DMS53 treated with DMSO at 0.1 percent for 48 hours (cell line): ENCODE measurements at regions not wholly inside any gene's neighbourhood (a gene's known extent, or its start where the extent isn't known, plus 50 kb on each side); places are given as distances from the start of the nearest gene placed in this dataset.
"Not testable (repeated sequence)": the region's sequence is repeated elsewhere in the genome, so short reads cannot be mapped to it uniquely, and the experiment has no call there.

Experiments used
- DNase-seq: peaks from one replicate; lab custom pipeline; 2025; ENCODE audit not compliant: unreplicated experiment; lab: John Stamatoyannopoulos, UW

GRCh38 chr1:31485166-31485565 is 72.2 kb downstream of the SERINC2 start:
- no peak for DNase-seq

- DNase-seq = no peak
Measured at GRCh38 chr1:31487143-31487542, 74.1 kb downstream of the SERINC2 start.

GRCh38 chr1:31487721-31488293 is 74.8 kb downstream of the SERINC2 start:
- no peak for DNase-seq

GRCh38 chr1:31488528-31488927 is 75.5 kb downstream of the SERINC2 start:
- DNase-seq = no peak

GRCh38 chr1:31489575-31489974 is 76.6 kb downstream of the SERINC2 start:
- not testable (repeated sequence) for DNase-seq

- not testable (repeated sequence) for DNase-seq
Measured at GRCh38 chr1:31490596-31490995, 77.6 kb downstream of the SERINC2 start.

- not testable (repeated sequence) for DNase-seq
Measured at GRCh38 chr1:31495351-31495750, 81.0 kb upstream of the TINAGL1 start.

- not testable (repeated sequence) for DNase-seq
Measured at GRCh38 chr1:31495770-31496169, 80.5 kb upstream of the TINAGL1 start.

GRCh38 chr1:31497601-31498000 is 78.7 kb upstream of the TINAGL1 start:
- no peak for DNase-seq

GRCh38 chr1:31498376-31499040 is 77.8 kb upstream of the TINAGL1 start:
- no peak for DNase-seq

GRCh38 chr1:31501505-31501904 is 74.8 kb upstream of the TINAGL1 start:
- DNase-seq = no peak

- DNase-seq = no peak
Measured at GRCh38 chr1:31502253-31502652, 74.1 kb upstream of the TINAGL1 start.

- no peak for DNase-seq
Measured at GRCh38 chr1:31502926-31503511, 73.3 kb upstream of the TINAGL1 start.

- DNase-seq = no peak
Measured at GRCh38 chr1:31503570-31503969, 72.7 kb upstream of the TINAGL1 start.

GRCh38 chr1:31504001-31504400 is 72.3 kb upstream of the TINAGL1 start:
- no peak for DNase-seq

- no peak for DNase-seq
Measured at GRCh38 chr1:31505911-31506497, 70.3 kb upstream of the TINAGL1 start.

- no peak for DNase-seq
Measured at GRCh38 chr1:31507221-31507620, 69.1 kb upstream of the TINAGL1 start.

- no peak for DNase-seq
Measured at GRCh38 chr1:31507676-31508530, 68.4 kb upstream of the TINAGL1 start.

GRCh38 chr1:31509124-31510072 is 66.9 kb upstream of the TINAGL1 start:
- peak; percentile 79 for DNase-seq

GRCh38 chr1:31510304-31510703 is 66.0 kb upstream of the TINAGL1 start:
- no peak for DNase-seq
